IMR-90 (cell line): ENCODE measurements at regions not wholly inside any gene's neighbourhood (a gene's known extent, or its start where the extent isn't known, plus 50 kb on each side); places are given as distances from the start of the nearest gene placed in this dataset.

Experiments used
- ATAC-seq: fragments of 200-7000 bp; cut with Tn5 transposase; 2 replicates; pipeline ENCODE4 v1.9.1; 2020; ENCODE audit warnings: low read depth, mild to moderate bottlenecking, moderate library complexity
- BruUV-seq: library from RNA; stranded (reverse); fragments of 400-500 nt; replicated peaks from 2 replicates; lab custom pipeline; 2021; lab: Mats Ljungman, UMichigan
- CTCF ChIA-PET: fragments of 300-600 bp; formaldehyde crosslinking; extraction: SDS; loops from one replicate; lab custom pipeline; 2021; ENCODE audit warnings: antibody characterized with exemption; lab: Yijun Ruan, JAX
- POLR2A ChIA-PET: fragments of 300-600 bp; sonication (Branson Sonifier 250); formaldehyde crosslinking; loops from one replicate; lab custom pipeline; 2022; ENCODE audit warnings: antibody characterized with exemption; ENCODE audit not compliant: unreplicated experiment; lab: Charles Lee
- DNase-seq: peaks from one replicate; pipeline ENCODE4 v3.0.0; 2013
- H2AFZ ChIP-seq: replicated peaks from 2 replicates; pipeline ENCODE3; 2013; ENCODE audit warnings: low read length, mild to moderate bottlenecking; ENCODE audit not compliant: poor library complexity
- H2AK5ac ChIP-seq: 2 replicates; pipeline ENCODE4 v1.6.1; 2013; ENCODE audit warnings: low read depth, low read length, inconsistent platforms
- H2AK9ac ChIP-seq: replicated peaks from 2 replicates; pipeline ENCODE3; 2013; ENCODE audit warnings: mild to moderate bottlenecking, low read depth, low read length, moderate library complexity; ENCODE audit not compliant: poor library complexity
- H2BK120ac ChIP-seq: 2 replicates; pipeline ENCODE4 v1.6.1; 2013; ENCODE audit warnings: low read depth, low read length, inconsistent platforms
- H2BK15ac ChIP-seq: 3 replicates; pipeline ENCODE4 v1.6.1; 2013; ENCODE audit warnings: low read depth, low read length, inconsistent platforms
- H2BK20ac ChIP-seq: 2 replicates; pipeline ENCODE4 v1.6.1; 2013; ENCODE audit warnings: low read depth, mild to moderate bottlenecking, inconsistent platforms, low read length, moderate library complexity
- H2BK5ac ChIP-seq: 2 replicates; pipeline ENCODE4 v1.6.1; 2013; ENCODE audit warnings: mild to moderate bottlenecking, low read depth, low read length, inconsistent platforms; ENCODE audit not compliant: poor library complexity, severe bottlenecking
- H3K14ac ChIP-seq: replicated peaks from 2 replicates; pipeline ENCODE4 v1.6.1; 2013; ENCODE audit warnings: low read depth, low read length, inconsistent platforms
- H3K18ac ChIP-seq: 2 replicates; pipeline ENCODE4 v1.6.1; 2013; ENCODE audit warnings: low read depth, low read length, control low read depth
- H3K23ac ChIP-seq: 2 replicates; pipeline ENCODE4 v1.6.1; 2013; ENCODE audit warnings: low read depth, low read length, inconsistent platforms
- H3K27ac ChIP-seq: 2 replicates; pipeline ENCODE4 v1.5.1; 2013; ENCODE audit warnings: mild to moderate bottlenecking, control low read depth, low read length; ENCODE audit not compliant: insufficient read depth
- H3K27me3 ChIP-seq: 2 replicates; pipeline ENCODE4 v1.6.1; 2013; ENCODE audit warnings: low read length; ENCODE audit not compliant: control insufficient read depth, insufficient read depth
- H3K36me3 ChIP-seq: 2 replicates; pipeline ENCODE4 v1.6.1; 2013; ENCODE audit warnings: low read length, mixed read lengths; ENCODE audit not compliant: control insufficient read depth, insufficient read depth
- H3K4ac ChIP-seq: 2 replicates; pipeline ENCODE4 v1.6.1; 2013; ENCODE audit warnings: low read depth, low read length, inconsistent platforms
- H3K4me1 ChIP-seq: 2 replicates; pipeline ENCODE4 v1.6.1; 2013; ENCODE audit warnings: low read length, mixed read lengths; ENCODE audit not compliant: control insufficient read depth, insufficient read depth
- H3K4me2 ChIP-seq: 2 replicates; pipeline ENCODE4 v1.6.1; 2013; ENCODE audit warnings: low read depth, mild to moderate bottlenecking, control low read depth, low read length, moderate library complexity
- H3K4me3 ChIP-seq: 2 replicates; pipeline ENCODE4 v1.5.1; 2013; ENCODE audit warnings: low read depth, mild to moderate bottlenecking, control low read depth, low read length, moderate library complexity; ENCODE audit not compliant: insufficient read depth
- H3K56ac ChIP-seq: 2 replicates; pipeline ENCODE4 v1.6.1; 2013; ENCODE audit warnings: low read length, inconsistent platforms; ENCODE audit not compliant: insufficient read depth; ENCODE audit errors: extremely low read depth
- H3K79me1 ChIP-seq, 2 experiments: 2 replicates each; pipeline ENCODE4 v1.6.1; 2013; ENCODE audit warnings: low read length in 2 of 2, inconsistent platforms in 1 of 2, low read depth in 1 of 2
- H3K9ac ChIP-seq: 2 replicates; pipeline ENCODE4 v1.6.1; 2013; ENCODE audit warnings: low read depth, low read length, control low read depth
- H3K9me1 ChIP-seq: 2 replicates; pipeline ENCODE4 v1.6.1; 2013; ENCODE audit warnings: low read length, inconsistent platforms; ENCODE audit not compliant: insufficient read depth
- H3K9me3 ChIP-seq: 2 replicates; pipeline ENCODE4 v1.6.1; 2013; ENCODE audit warnings: low read length; ENCODE audit not compliant: control insufficient read depth, insufficient read depth
- H4K20me1 ChIP-seq: 2 replicates; pipeline ENCODE4 v1.6.1; 2013; ENCODE audit warnings: low read length, inconsistent platforms; ENCODE audit not compliant: insufficient read depth
- H4K5ac ChIP-seq: 2 replicates; pipeline ENCODE4 v1.6.1; 2013; ENCODE audit warnings: mild to moderate bottlenecking, low read depth, low read length, control low read depth
- H4K8ac ChIP-seq, 2 experiments: 2 replicates each; pipeline ENCODE4 v1.6.1; 2013; ENCODE audit warnings: low read depth in 2 of 2, low read length in 2 of 2, control low read depth in 1 of 2, inconsistent platforms in 1 of 2
- H4K91ac ChIP-seq: 2 replicates; pipeline ENCODE4 v1.6.1; 2013; ENCODE audit warnings: low read depth, low read length, inconsistent platforms; ENCODE audit not compliant: insufficient read depth
- BHLHE40 ChIP-seq: fragments of 150-350 bp; IDR thresholded peaks from 2 replicates; pipeline ENCODE4 v1.6.1; 2016; ENCODE audit warnings: mild to moderate bottlenecking, low read depth, low read length
- CEBPB ChIP-seq: IDR thresholded peaks from 2 replicates; pipeline ENCODE4 v1.6.1; 2012; ENCODE audit warnings: low read depth, low read length, improper control_type of control experiment
- CHD1 ChIP-seq: IDR thresholded peaks from 2 replicates; pipeline ENCODE4 v1.6.1; 2012; ENCODE audit warnings: low read depth, low read length, improper control_type of control experiment
- MAFK ChIP-seq: IDR thresholded peaks from 2 replicates; pipeline ENCODE4 v1.6.1; 2012; ENCODE audit warnings: low read depth, low read length, improper control_type of control experiment
- MAZ ChIP-seq: IDR thresholded peaks from 2 replicates; pipeline ENCODE4 v1.6.1; 2012; ENCODE audit warnings: low read depth, mild to moderate bottlenecking, low read length, improper control_type of control experiment, moderate library complexity, borderline replicate concordance
- MXI1 ChIP-seq: IDR thresholded peaks from 2 replicates; pipeline ENCODE4 v1.6.1; 2012; ENCODE audit warnings: low read depth, mild to moderate bottlenecking, low read length, moderate library complexity, borderline replicate concordance
- RAD21 ChIP-seq: IDR thresholded peaks from 2 replicates; pipeline ENCODE4 v1.6.1; 2012; ENCODE audit warnings: low read length, improper control_type of control experiment
- RFX5 ChIP-seq: IDR thresholded peaks from 2 replicates; pipeline ENCODE4 v1.8.0; 2012; ENCODE audit warnings: low read depth, mild to moderate bottlenecking, low read length, moderate library complexity
- SMC3 ChIP-seq: fragments of 150-350 bp; IDR thresholded peaks from 2 replicates; pipeline ENCODE4 v1.6.1; 2016; ENCODE audit warnings: low read depth, mild to moderate bottlenecking, antibody characterized with exemption, low read length, moderate library complexity
- WGBS, 2 experiments: methylation state at CpG; one replicate each; pipeline versions ENCODE4 v1.1.5 to v1.1.7; 2013; ENCODE audit warnings: missing lambda C conversion rate in 2 of 2; ENCODE audit not compliant: insufficient read length in 1 of 2; ENCODE audit errors: extremely low coverage in 2 of 2; 5-methylcytosine and 5-hydroxymethylcytosine counted together
- dilution Hi-C: fragments of 300-500 bp; cut with HindIII; formaldehyde crosslinking; loops from one replicate; pipeline ENCODE4 v1.14.3; 2018; ENCODE audit warnings: low sequenced_read_pairs; ENCODE audit not compliant: unreplicated experiment
- in situ Hi-C: fragments of 300-500 bp; cut with MboI; formaldehyde crosslinking; loops from 3 replicates; pipeline ENCODE4 v1.14.3; 2019; ENCODE audit warnings: low sequenced_read_pairs, inconsistent platforms, mixed read lengths
- intact Hi-C: fragments of 100-400 bp; cut with micrococcal nuclease; formaldehyde crosslinking; loops from 2 replicates; pipeline ENCODE4 v1.10.0; 2022
- TF ChIP-seq, protein P1 (sequence below): conservative IDR thresholded peaks from 2 replicates; pipeline ENCODE4 v1.5.1; 2012; ENCODE audit warnings: mild to moderate bottlenecking, low read depth, low read length, improper control_type of control experiment

DNA sequence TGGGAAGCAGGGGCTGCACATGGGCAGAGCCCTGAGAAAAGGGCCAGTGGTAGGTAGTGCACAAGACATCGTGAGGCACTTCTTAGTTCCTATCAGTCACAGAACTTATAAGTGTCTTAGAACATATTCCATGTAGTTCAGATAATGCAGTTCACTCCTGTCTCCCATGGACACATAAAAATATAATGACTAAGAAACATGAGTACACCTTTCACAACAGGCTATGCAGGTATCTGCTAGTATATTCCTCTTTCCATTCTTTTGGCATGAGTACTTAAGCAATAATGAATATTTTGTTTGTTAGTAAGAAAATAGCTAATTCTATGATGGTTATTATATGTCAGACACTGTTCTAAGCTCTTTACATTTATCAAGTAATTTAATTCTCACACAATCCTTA is 808.4 kb downstream of the BCL11A start:
- H4K8ac ChIP-seq = no peak overlapping the region
- no peak overlapping the region for H2AK9ac ChIP-seq
- H3K9me1 ChIP-seq = no peaks in the 10 kb centered on the region
- H2BK120ac ChIP-seq = no peak overlapping the region
- H2BK20ac ChIP-seq = no peak overlapping the region
- no peak for ATAC-seq
- H3K36me3 ChIP-seq = no peaks in the 10 kb centered on the region
- no peak overlapping the region for H4K91ac ChIP-seq
- no peak overlapping the region for H3K4me2 ChIP-seq
- H3K27me3 ChIP-seq = no peaks in the 10 kb centered on the region
- H3K9ac ChIP-seq = no peak overlapping the region
- H4K5ac ChIP-seq = no peak overlapping the region
- no peak overlapping the region for H3K27ac ChIP-seq
- H2BK15ac ChIP-seq = no peak overlapping the region
- no peak for TF ChIP-seq SMC3
- TF ChIP-seq, protein P1, sequence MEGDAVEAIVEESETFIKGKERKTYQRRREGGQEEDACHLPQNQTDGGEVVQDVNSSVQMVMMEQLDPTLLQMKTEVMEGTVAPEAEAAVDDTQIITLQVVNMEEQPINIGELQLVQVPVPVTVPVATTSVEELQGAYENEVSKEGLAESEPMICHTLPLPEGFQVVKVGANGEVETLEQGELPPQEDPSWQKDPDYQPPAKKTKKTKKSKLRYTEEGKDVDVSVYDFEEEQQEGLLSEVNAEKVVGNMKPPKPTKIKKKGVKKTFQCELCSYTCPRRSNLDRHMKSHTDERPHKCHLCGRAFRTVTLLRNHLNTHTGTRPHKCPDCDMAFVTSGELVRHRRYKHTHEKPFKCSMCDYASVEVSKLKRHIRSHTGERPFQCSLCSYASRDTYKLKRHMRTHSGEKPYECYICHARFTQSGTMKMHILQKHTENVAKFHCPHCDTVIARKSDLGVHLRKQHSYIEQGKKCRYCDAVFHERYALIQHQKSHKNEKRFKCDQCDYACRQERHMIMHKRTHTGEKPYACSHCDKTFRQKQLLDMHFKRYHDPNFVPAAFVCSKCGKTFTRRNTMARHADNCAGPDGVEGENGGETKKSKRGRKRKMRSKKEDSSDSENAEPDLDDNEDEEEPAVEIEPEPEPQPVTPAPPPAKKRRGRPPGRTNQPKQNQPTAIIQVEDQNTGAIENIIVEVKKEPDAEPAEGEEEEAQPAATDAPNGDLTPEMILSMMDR = no peak
- TF ChIP-seq BHLHE40 = no peak
- TF ChIP-seq MXI1 = no peak
- TF ChIP-seq CEBPB = no peak
- no peak for TF ChIP-seq CHD1
- TF ChIP-seq RFX5 = no peak
- no peak for TF ChIP-seq MAFK
- TF ChIP-seq RAD21 = no peak
- TF ChIP-seq MAZ = no peak
- H3K4me1 ChIP-seq = no peaks in the 10 kb centered on the region
- no peak overlapping the region for H3K56ac ChIP-seq
- dilution Hi-C loops = no loop called here
- H2AFZ ChIP-seq = no peak overlapping the region
- no CpG with 5 or more reads among the region's 1 CpG for whole genome bisulfite sequencing, 2 experiments
- H3K18ac ChIP-seq = no peak overlapping the region
- DNase-seq = no peak
- no peak overlapping the region for H2BK5ac ChIP-seq
- H3K4ac ChIP-seq = no peak overlapping the region
- in situ Hi-C loops = no loop called here
- 0 out of 2 replicates have a peak, but pooled peaks cover 2% of the 10 kb centered on the region for H3K9me3 ChIP-seq
- BruUV-seq = no TSS peak
- intact Hi-C loops = no loop called here
- ChIA-PET POLR2A (no interaction called here), CTCF (no interaction called here)
- no peaks in the 10 kb centered on the region for H3K79me1 ChIP-seq
- no peak overlapping the region for H3K4me3 ChIP-seq
- H3K23ac ChIP-seq = no peak overlapping the region
- no peaks in the 10 kb centered on the region for H4K20me1 ChIP-seq
- no peak overlapping the region for H2AK5ac ChIP-seq
- no peak overlapping the region for H3K14ac ChIP-seq
